ENCODE measurements at regions not wholly inside any gene's neighbourhood (a gene's known extent, or its start where the extent isn't known, plus 50 kb on each side); places are given as distances from the start of the nearest gene placed in this dataset.

GRCh38 chr4:138686106-138686835, 329.3 kb upstream of the NOCT start:
- DNase-seq, result no peak

- no peak for DNase-seq
Observed at GRCh38 chr4:138685316-138685715, 330.3 kb upstream of the NOCT start.

- peak; percentile 62 for DNase-seq
Observed at GRCh38 chr4:138680989-138681604, 334.5 kb upstream of the NOCT start.

GRCh38 chr4:138680256-138680655, 335.3 kb upstream of the NOCT start:
- DNase-seq, result no peak

GRCh38 chr4:138678985-138679746, 336.4 kb upstream of the NOCT start:
- DNase-seq, result no peak

GRCh38 chr4:138677748-138678147, 337.8 kb upstream of the NOCT start:
- no peak for DNase-seq

GRCh38 chr4:138677212-138677611, 338.4 kb upstream of the NOCT start:
- DNase-seq, result no peak

GRCh38 chr4:138675685-138676084, 339.9 kb upstream of the NOCT start:
- DNase-seq, result no peak

- DNase-seq, result no peak
Observed at GRCh38 chr4:138674209-138674608, 341.4 kb upstream of the NOCT start.

- no peak for DNase-seq
Observed at GRCh38 chr4:138673053-138673452, 342.5 kb upstream of the NOCT start.

- no peak for DNase-seq
Observed at GRCh38 chr4:138672393-138672976, 343.1 kb upstream of the NOCT start.

- no peak for DNase-seq
Observed at GRCh38 chr4:138671606-138672084, 343.9 kb upstream of the NOCT start.

GRCh38 chr4:138671106-138671505, 344.5 kb upstream of the NOCT start:
- no peak for DNase-seq

GRCh38 chr4:138670681-138671080, 344.9 kb upstream of the NOCT start:
- no peak for DNase-seq

GRCh38 chr4:138669479-138670315, 345.9 kb upstream of the NOCT start:
- no peak for DNase-seq

- no peak for DNase-seq
Observed at GRCh38 chr4:138668309-138668708, 347.3 kb upstream of the NOCT start.

GRCh38 chr4:138666366-138666765, 349.2 kb upstream of the NOCT start:
- DNase-seq, result no peak

GRCh38 chr4:138665851-138666250, 349.7 kb upstream of the NOCT start:
- no peak for DNase-seq

GRCh38 chr4:138663883-138664282, 351.7 kb upstream of the NOCT start:
- DNase-seq, result no peak

- no peak for DNase-seq
Observed at GRCh38 chr4:138659812-138660316, 355.7 kb upstream of the NOCT start.

- DNase-seq, result no peak
Observed at GRCh38 chr4:138659037-138659811, 356.4 kb upstream of the NOCT start.
